ENCODE measurements at regions not wholly inside any gene's neighbourhood (a gene's known extent, or its start where the extent isn't known, plus 50 kb on each side); places are given as distances from the start of the nearest gene placed in this dataset.

DNA sequence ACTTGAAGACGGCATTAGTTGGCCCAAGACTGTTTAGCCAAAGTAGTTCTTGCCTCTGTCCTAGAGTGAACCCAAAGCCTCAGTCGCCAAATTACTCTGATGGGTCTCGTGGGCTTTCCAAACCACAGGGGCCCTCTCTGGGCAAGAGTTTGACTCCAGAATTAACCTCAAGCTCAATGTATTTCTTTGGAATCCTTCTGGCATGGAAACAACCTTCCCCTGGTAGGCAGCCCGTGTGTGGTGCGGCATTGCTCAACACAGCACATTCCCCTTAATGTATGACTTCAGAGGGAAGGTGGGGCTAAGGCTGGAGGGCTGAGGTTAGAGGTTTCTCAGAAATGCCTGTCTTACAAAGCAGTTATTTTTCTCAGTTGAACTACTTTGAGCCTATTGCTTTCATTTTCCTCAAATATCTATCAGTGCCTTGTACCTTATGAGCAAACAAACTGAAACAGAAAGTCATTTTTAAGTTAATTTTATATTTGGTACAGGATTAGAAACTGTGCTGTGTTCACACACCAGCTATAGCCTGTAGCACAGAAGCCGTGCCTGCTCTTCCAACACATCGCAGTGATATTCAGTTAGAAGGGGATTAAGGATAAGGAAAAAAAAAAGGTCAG lies 123.9 kb upstream of the HAPLN1 start:
- TF ChIP-seq ZNF274 (IDR thresholded peaks at IDR 0.05; ENCODE audit: low read length) (no peak), ZNF274 (tag by site-specific recombination; IDR thresholded peaks at IDR 0.05; ENCODE audit: borderline replicate concordance) (no peak), ZNF747 (tag by site-specific recombination; IDR thresholded peaks at IDR 0.05) (no peak)
- TF ChIP-seq, protein P1, sequence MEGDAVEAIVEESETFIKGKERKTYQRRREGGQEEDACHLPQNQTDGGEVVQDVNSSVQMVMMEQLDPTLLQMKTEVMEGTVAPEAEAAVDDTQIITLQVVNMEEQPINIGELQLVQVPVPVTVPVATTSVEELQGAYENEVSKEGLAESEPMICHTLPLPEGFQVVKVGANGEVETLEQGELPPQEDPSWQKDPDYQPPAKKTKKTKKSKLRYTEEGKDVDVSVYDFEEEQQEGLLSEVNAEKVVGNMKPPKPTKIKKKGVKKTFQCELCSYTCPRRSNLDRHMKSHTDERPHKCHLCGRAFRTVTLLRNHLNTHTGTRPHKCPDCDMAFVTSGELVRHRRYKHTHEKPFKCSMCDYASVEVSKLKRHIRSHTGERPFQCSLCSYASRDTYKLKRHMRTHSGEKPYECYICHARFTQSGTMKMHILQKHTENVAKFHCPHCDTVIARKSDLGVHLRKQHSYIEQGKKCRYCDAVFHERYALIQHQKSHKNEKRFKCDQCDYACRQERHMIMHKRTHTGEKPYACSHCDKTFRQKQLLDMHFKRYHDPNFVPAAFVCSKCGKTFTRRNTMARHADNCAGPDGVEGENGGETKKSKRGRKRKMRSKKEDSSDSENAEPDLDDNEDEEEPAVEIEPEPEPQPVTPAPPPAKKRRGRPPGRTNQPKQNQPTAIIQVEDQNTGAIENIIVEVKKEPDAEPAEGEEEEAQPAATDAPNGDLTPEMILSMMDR (tag by site-specific recombination; IDR thresholded peaks at IDR 0.05) = no peak
